ENCODE measurements at regions not wholly inside any gene's neighbourhood (a gene's known extent, or its start where the extent isn't known, plus 50 kb on each side); places are given as distances from the start of the nearest gene placed in this dataset.

DNA sequence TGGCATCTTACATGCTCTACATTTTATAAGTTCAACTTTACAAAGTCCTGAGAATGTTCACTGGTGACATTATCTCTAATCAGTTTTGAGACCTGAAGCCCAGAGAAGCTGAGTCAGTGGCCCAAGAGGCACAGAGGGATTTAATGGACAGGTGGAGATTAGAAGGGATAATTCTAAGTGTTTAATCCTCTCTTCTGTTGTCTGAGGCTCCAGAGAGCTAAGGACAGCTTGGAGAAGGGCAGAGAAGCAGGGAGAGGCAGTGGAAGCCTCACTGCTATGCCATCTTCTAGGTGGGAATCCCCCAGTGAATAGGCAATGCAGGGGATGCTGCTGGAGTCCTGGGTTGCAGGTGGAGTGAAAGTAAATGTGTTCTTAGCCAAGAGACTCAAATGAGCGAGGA, 369.4 kb upstream of the SLCO3A1 start:
- TF ChIP-seq CTCF (conservative IDR thresholded peaks at IDR 0.05; ENCODE audit: low read depth, low read length) (no peak), EZH2phosphoT487 (IDR thresholded peaks at IDR 0.05; ENCODE audit: borderline replicate concordance, low read length) (no peak), EZH2 (IDR thresholded peaks at IDR 0.05; ENCODE audit: low read length, unreplicated experiment) (no peak)
